SK-N-SH treated with all-trans-retinoic acid at 6 μM for 48 hours (cell line): ENCODE measurements at regions not wholly inside any gene's neighbourhood (a gene's known extent, or its start where the extent isn't known, plus 50 kb on each side); places are given as distances from the start of the nearest gene placed in this dataset.

Source experiments
- ATAC-seq: fragments of 200-7000 bp; cut with Tn5 transposase; 3 replicates; pipeline ENCODE4 v1.9.1; 2020; ENCODE audit warnings: mild to moderate bottlenecking, moderate library complexity
- ARNTL ChIP-seq: fragments of 450-650 bp; formaldehyde crosslinking; IDR thresholded peaks from 2 replicates; pipeline ENCODE4 v1.5.0; 2020; ENCODE audit warnings: low read depth, mild to moderate bottlenecking, moderate library complexity, borderline replicate concordance
- BACH2 ChIP-seq: fragments of 250-450 bp; sonication (Bioruptor Pico); IDR thresholded peaks from 2 replicates; pipeline ENCODE4 v1.9.0; 2021; ENCODE audit warnings: mild to moderate bottlenecking, borderline replicate concordance
- CREB5 ChIP-seq: fragments of 250-450 bp; sonication (Bioruptor Pico); IDR thresholded peaks from 2 replicates; pipeline ENCODE4 v1.5.1; 2020; ENCODE audit warnings: low read depth, mild to moderate bottlenecking, moderate library complexity
- CSDC2 ChIP-seq: fragments of 250-450 bp; sonication (Bioruptor Pico); IDR thresholded peaks from 2 replicates; pipeline ENCODE4 v1.5.0; 2020; ENCODE audit warnings: mild to moderate bottlenecking, moderate library complexity
- ESRRG ChIP-seq: fragments of 250-450 bp; sonication (Bioruptor Pico); IDR thresholded peaks from 2 replicates; pipeline ENCODE4 v1.6.1; 2021; ENCODE audit warnings: mild to moderate bottlenecking
- GLIS3 ChIP-seq: fragments of 250-450 bp; sonication (Bioruptor Pico); IDR thresholded peaks from 2 replicates; pipeline ENCODE4 v1.5.0; 2020; ENCODE audit warnings: mild to moderate bottlenecking, moderate library complexity
- ISL1 ChIP-seq: fragments of 250-450 bp; sonication (Bioruptor Pico); IDR thresholded peaks from 2 replicates; pipeline ENCODE4 v2.1.2; 2022; ENCODE audit warnings: mild to moderate bottlenecking, moderate library complexity
- OSR1 ChIP-seq: fragments of 250-450 bp; sonication (Bioruptor Pico); IDR thresholded peaks from 2 replicates; pipeline ENCODE4 v1.8.0; 2022; ENCODE audit warnings: moderate library complexity, mild to moderate bottlenecking, inconsistent platforms
- PATZ1 ChIP-seq: fragments of 250-450 bp; sonication (Bioruptor Pico); IDR thresholded peaks from 2 replicates; pipeline ENCODE4 v1.8.0; 2020; ENCODE audit warnings: mild to moderate bottlenecking, moderate library complexity, borderline replicate concordance
- POU6F1 ChIP-seq: fragments of 250-450 bp; sonication (Bioruptor Pico); IDR thresholded peaks from 2 replicates; pipeline ENCODE4 v1.8.0; 2021; ENCODE audit warnings: low read depth, mild to moderate bottlenecking, moderate library complexity, borderline replicate concordance
- PPARA ChIP-seq: fragments of 250-450 bp; sonication (Bioruptor Pico); IDR thresholded peaks from 2 replicates; pipeline ENCODE4 v1.5.0; 2020; ENCODE audit warnings: mild to moderate bottlenecking, borderline replicate concordance
- RARB ChIP-seq: fragments of 250-450 bp; sonication (Bioruptor Pico); IDR thresholded peaks from 2 replicates; pipeline ENCODE4 v1.8.0; 2021; ENCODE audit warnings: mild to moderate bottlenecking, moderate library complexity
- SNAI2 ChIP-seq: fragments of 250-450 bp; sonication (Bioruptor Pico); IDR thresholded peaks from 2 replicates; pipeline ENCODE4 v1.5.0; 2020; ENCODE audit warnings: mild to moderate bottlenecking, moderate library complexity
- TCF4 ChIP-seq: fragments of 250-450 bp; sonication (Bioruptor Pico); IDR thresholded peaks from 2 replicates; pipeline ENCODE4 v1.8.0; 2021; ENCODE audit warnings: mild to moderate bottlenecking, moderate library complexity, borderline replicate concordance
- TOX ChIP-seq: fragments of 250-450 bp; sonication (Bioruptor Pico); IDR thresholded peaks from 2 replicates; pipeline ENCODE4 v1.8.0; 2021; ENCODE audit warnings: mild to moderate bottlenecking, moderate library complexity, borderline replicate concordance
- TSHZ2 ChIP-seq: fragments of 250-450 bp; sonication (Bioruptor Pico); IDR thresholded peaks from 2 replicates; pipeline ENCODE4 v1.5.0; 2020; ENCODE audit warnings: mild to moderate bottlenecking, moderate library complexity
- ZC3H10 ChIP-seq: fragments of 250-450 bp; sonication (Bioruptor Pico); IDR thresholded peaks from 2 replicates; pipeline ENCODE4 v1.5.1; 2021; ENCODE audit warnings: mild to moderate bottlenecking, moderate library complexity
- ZFP3 ChIP-seq: fragments of 250-450 bp; sonication (Bioruptor Pico); IDR thresholded peaks from 2 replicates; pipeline ENCODE4 v1.5.0; 2020; ENCODE audit warnings: mild to moderate bottlenecking, moderate library complexity
- ZFP30 ChIP-seq: fragments of 450-650 bp; formaldehyde crosslinking; IDR thresholded peaks from 2 replicates; pipeline ENCODE4 v1.5.0; 2022; ENCODE audit warnings: mild to moderate bottlenecking, moderate library complexity
- ZNF70 ChIP-seq: fragments of 450-650 bp; formaldehyde crosslinking; IDR thresholded peaks from 2 replicates; pipeline ENCODE4 v1.5.0; 2020; ENCODE audit warnings: mild to moderate bottlenecking, moderate library complexity
- ZNF8 ChIP-seq: fragments of 450-650 bp; formaldehyde crosslinking; IDR thresholded peaks from 2 replicates; pipeline ENCODE4 v1.5.0; 2020; ENCODE audit warnings: mild to moderate bottlenecking, moderate library complexity
- TF ChIP-seq, protein P1 (sequence below): fragments of 250-450 bp; sonication (Bioruptor Pico); IDR thresholded peaks from 2 replicates; pipeline ENCODE4 v1.5.1; 2021; ENCODE audit warnings: mild to moderate bottlenecking, moderate library complexity

DNA sequence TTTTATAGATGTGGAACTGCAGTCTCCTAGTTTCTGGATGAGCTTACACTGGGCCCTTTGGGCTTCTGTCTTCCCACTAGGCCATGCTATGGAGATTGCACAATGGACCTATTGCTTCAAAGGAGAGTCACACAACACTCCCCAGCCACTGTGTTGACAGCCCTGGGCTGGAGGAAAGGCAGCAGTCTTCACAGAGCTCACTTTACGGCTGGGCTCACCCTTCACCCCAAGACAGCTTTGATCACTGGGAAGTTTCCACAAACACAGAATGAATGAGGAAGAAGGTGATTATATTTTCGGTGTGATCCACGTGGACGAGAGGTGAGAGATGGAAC, 92.7 kb upstream of the GDF10 start (continued):
- TF ChIP-seq TSHZ2 (CRISPR knock-in tag) (no peak), ZC3H10 (CRISPR knock-in tag) (no peak)

DNA sequence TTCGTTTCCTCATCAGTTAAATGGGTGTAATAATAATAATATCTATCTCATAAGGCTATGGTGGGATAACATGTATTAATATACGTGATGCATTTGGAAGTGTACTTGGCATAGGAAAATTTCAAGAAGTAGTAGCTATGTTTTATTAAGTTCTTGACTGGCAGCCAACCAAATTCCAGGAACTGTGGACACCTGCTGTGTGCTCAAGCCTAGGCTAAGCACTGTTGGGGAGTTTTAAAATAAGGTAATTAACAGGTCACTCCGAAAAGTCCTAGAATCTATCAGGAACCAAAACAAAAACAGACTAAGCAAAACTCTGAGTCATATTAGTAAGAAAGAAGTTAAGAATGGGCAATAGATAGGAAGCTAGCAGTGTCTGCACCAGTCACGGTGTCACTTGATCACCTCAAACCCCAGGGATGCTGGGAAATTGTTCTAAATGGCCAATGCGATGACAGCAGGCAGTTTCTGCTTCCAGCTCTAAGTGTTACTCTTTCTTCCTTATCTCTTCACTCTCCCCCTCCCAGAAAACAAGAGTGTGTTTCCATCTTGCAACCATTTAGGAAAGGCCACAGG, 92.0 kb upstream of the GDF10 start:
- no peak for TF ChIP-seq ZFP30 (CRISPR knock-in tag)
- TF ChIP-seq CSDC2 (CRISPR knock-in tag) = no peak
- no peak for TF ChIP-seq ARNTL (CRISPR knock-in tag)
- ATAC-seq = no peak

GRCh38 chr10:47209466-47209865, 90.5 kb upstream of the GDF10 start:
- ATAC-seq = no peak
- TF ChIP-seq ZFP3 (no peak), ISL1 (CRISPR knock-in tag) (no peak)
- TF ChIP-seq, protein P1, sequence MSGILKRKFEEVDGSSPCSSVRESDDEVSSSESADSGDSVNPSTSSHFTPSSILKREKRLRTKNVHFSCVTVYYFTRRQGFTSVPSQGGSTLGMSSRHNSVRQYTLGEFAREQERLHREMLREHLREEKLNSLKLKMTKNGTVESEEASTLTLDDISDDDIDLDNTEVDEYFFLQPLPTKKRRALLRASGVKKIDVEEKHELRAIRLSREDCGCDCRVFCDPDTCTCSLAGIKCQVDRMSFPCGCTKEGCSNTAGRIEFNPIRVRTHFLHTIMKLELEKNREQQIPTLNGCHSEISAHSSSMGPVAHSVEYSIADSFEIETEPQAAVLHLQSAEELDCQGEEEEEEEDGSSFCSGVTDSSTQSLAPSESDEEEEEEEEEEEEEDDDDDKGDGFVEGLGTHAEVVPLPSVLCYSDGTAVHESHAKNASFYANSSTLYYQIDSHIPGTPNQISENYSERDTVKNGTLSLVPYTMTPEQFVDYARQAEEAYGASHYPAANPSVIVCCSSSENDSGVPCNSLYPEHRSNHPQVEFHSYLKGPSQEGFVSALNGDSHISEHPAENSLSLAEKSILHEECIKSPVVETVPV (CRISPR knock-in tag) = no peak

- TF ChIP-seq ZFP30 (CRISPR knock-in tag) (no peak), ZC3H10 (CRISPR knock-in tag) (no peak), PATZ1 (CRISPR knock-in tag) (no peak), RARB (no peak), ESRRG (CRISPR knock-in tag) (no peak), ZFP3 (no peak), GLIS3 (no peak), TCF4 (CRISPR knock-in tag) (no peak), OSR1 (CRISPR knock-in tag) (no peak), ZNF8 (CRISPR knock-in tag) (no peak), SNAI2 (CRISPR knock-in tag) (no peak)
- no peak for ATAC-seq
Measured at GRCh38 chr10:47214520-47214919, 85.5 kb upstream of the GDF10 start.

- TF ChIP-seq RARB = no peak
- TF ChIP-seq POU6F1 (CRISPR knock-in tag) = no peak
- no peak for TF ChIP-seq PPARA
- no peak for TF ChIP-seq GLIS3
- no peak for TF ChIP-seq ZNF70 (CRISPR knock-in tag)
- TF ChIP-seq ZC3H10 (CRISPR knock-in tag) = no peak
- no peak for TF ChIP-seq ZNF8 (CRISPR knock-in tag)
- no peak for TF ChIP-seq BACH2 (CRISPR knock-in tag)
- no peak for TF ChIP-seq ZFP30 (CRISPR knock-in tag)
- TF ChIP-seq CREB5 (CRISPR knock-in tag) = no peak
- no peak for TF ChIP-seq ARNTL (CRISPR knock-in tag)
- TF ChIP-seq TOX = no peak
- TF ChIP-seq CSDC2 (CRISPR knock-in tag) = no peak
- no peak for TF ChIP-seq ESRRG (CRISPR knock-in tag)
- no peak for TF ChIP-seq SNAI2 (CRISPR knock-in tag)
- no peak for ATAC-seq
Measured at GRCh38 chr10:47217113-47217512, 82.9 kb upstream of the GDF10 start.
